ENCODE measurements at regions not wholly inside any gene's neighbourhood (a gene's known extent, or its start where the extent isn't known, plus 50 kb on each side); places are given as distances from the start of the nearest gene placed in this dataset.

- Histone ChIP-seq H4K20me1 (ENCODE audit: control insufficient read depth, insufficient read depth, low read length, poor library complexity, severe bottlenecking) (no peaks in the 10 kb centered on the region), H2AFZ (ENCODE audit: insufficient read depth, low read depth, low read length, poor library complexity, severe bottlenecking) (no peak overlapping the region), H3K79me2 (ENCODE audit: control insufficient read depth, insufficient read depth, low read length) (no peaks in the 10 kb centered on the region), H3K4me1 (ENCODE audit: control insufficient read depth in 2 of 2, insufficient read depth in 2 of 2, low read length in 2 of 2) (no peaks in the 10 kb centered on the region), H3K9ac (ENCODE audit: low read length) (no peak overlapping the region), H3K27me3 (replicated peaks in 1 of 4; ENCODE audit: control extremely low read depth in 1 of 4, control insufficient read depth in 3 of 4, insufficient read depth in 4 of 4, low read length in 3 of 4) (no peaks in the 10 kb centered on the region), H3K27ac (ENCODE audit: low read length in 2 of 2) (no peak overlapping the region), H3K4me3 (ENCODE audit: control extremely low read depth in 1 of 5, extremely low read depth in 1 of 5, insufficient read depth in 1 of 5, low read depth in 2 of 5, low read length in 4 of 5) (no peak overlapping the region), H3K9me3 (ENCODE audit: control extremely low read depth in 1 of 3, control insufficient read depth in 2 of 3, insufficient read depth in 1 of 3, low read length in 2 of 3) (peaks cover 0 to 46% (median 0%) of the 10 kb centered on the region in 3 donors), H3K36me3 (replicated peaks in 1 of 2; ENCODE audit: control extremely low read depth in 1 of 2, control insufficient read depth in 1 of 2, extremely low read depth in 1 of 2, insufficient read depth in 2 of 2, low read length in 1 of 2) (no peaks in the 10 kb centered on the region), H3K4me2 (replicated peaks; ENCODE audit: low read depth, low read length, poor library complexity, severe bottlenecking) (no peak overlapping the region)
- CTCF ChIA-PET = no interaction called here
- Mint-ChIP-seq H3K9me3 (ENCODE audit: insufficient read depth) (no peaks in the 10 kb centered on the region), H3K27me3 (no peaks in the 10 kb centered on the region), H3K4me1 (no peaks in the 10 kb centered on the region), H3K27ac (no peak overlapping the region), H3K4me3 (no peak overlapping the region)
- no peak for ATAC-seq (ENCODE audit: low read depth)
- 75% methylated on average over 4 of the region's 5 CpGs for WGBS (ENCODE audit: insufficient coverage)
- intact Hi-C loops (cut with micrococcal nuclease) = no loop called here
- POLR2A ChIA-PET = no interaction called here
- DNase-seq = no peak
- TF ChIP-seq EZH2 (IDR thresholded peaks at IDR 0.05; ENCODE audit: borderline replicate concordance, insufficient read depth, low read depth, low read length, poor library complexity, severe bottlenecking) (no peak), CTCF (IDR thresholded peaks at IDR 0.05) (no peak)
Observed at GRCh38 chr5:3343211-3343610, 252.4 kb upstream of the IRX1 start.

GRCh38 chr5:3342271-3343100 is 253.1 kb upstream of the IRX1 start:
- H3K4me3 ChIP-seq (ENCODE audit: control extremely low read depth in 1 of 5, extremely low read depth in 1 of 5, insufficient read depth in 1 of 5, low read depth in 2 of 5, low read length in 4 of 5) = no peak overlapping the region
- DNase-seq (no peak), ATAC-seq (ENCODE audit: low read depth) (no peak)
- H3K4me3 Mint-ChIP-seq = no peak overlapping the region
- H3K9ac ChIP-seq (ENCODE audit: low read length) = no peak overlapping the region
- no peak overlapping the region for H3K27ac ChIP-seq (ENCODE audit: low read length in 2 of 2)
- ChIA-PET CTCF (no interaction called here), POLR2A (no interaction called here)
- no peaks in the 10 kb centered on the region for H4K20me1 ChIP-seq (ENCODE audit: control insufficient read depth, insufficient read depth, low read length, poor library complexity, severe bottlenecking)
- no peak overlapping the region for H3K4me2 ChIP-seq (replicated peaks; ENCODE audit: low read depth, low read length, poor library complexity, severe bottlenecking)
- intact Hi-C loops (cut with micrococcal nuclease) = no loop called here
- H3K9me3 Mint-ChIP-seq (ENCODE audit: insufficient read depth) = no peaks in the 10 kb centered on the region
- TF ChIP-seq CTCF (IDR thresholded peaks at IDR 0.05) (no peak), EZH2 (IDR thresholded peaks at IDR 0.05; ENCODE audit: borderline replicate concordance, insufficient read depth, low read depth, low read length, poor library complexity, severe bottlenecking) (no peak)
- H2AFZ ChIP-seq (ENCODE audit: insufficient read depth, low read depth, low read length, poor library complexity, severe bottlenecking) = no peak overlapping the region
- no peaks in the 10 kb centered on the region for H3K27me3 Mint-ChIP-seq
- H3K27ac Mint-ChIP-seq = no peak overlapping the region
- H3K9me3 ChIP-seq (ENCODE audit: control extremely low read depth in 1 of 3, control insufficient read depth in 2 of 3, insufficient read depth in 1 of 3, low read length in 2 of 3) = peaks cover 0 to 45% (median 0%) of the 10 kb centered on the region in 3 donors
- H3K27me3 ChIP-seq (replicated peaks in 1 of 4; ENCODE audit: control extremely low read depth in 1 of 4, control insufficient read depth in 3 of 4, insufficient read depth in 4 of 4, low read length in 3 of 4) = no peaks in the 10 kb centered on the region
- H3K4me1 ChIP-seq (ENCODE audit: control insufficient read depth in 2 of 2, insufficient read depth in 2 of 2, low read length in 2 of 2) = no peaks in the 10 kb centered on the region
- no peaks in the 10 kb centered on the region for H3K4me1 Mint-ChIP-seq
- no peaks in the 10 kb centered on the region for H3K36me3 ChIP-seq (replicated peaks in 1 of 2; ENCODE audit: control extremely low read depth in 1 of 2, control insufficient read depth in 1 of 2, extremely low read depth in 1 of 2, insufficient read depth in 2 of 2, low read length in 1 of 2)
- no peaks in the 10 kb centered on the region for H3K79me2 ChIP-seq (ENCODE audit: control insufficient read depth, insufficient read depth, low read length)
- 89% methylated on average over 18 of the region's 18 CpGs for WGBS (ENCODE audit: insufficient coverage)
